Osteoblast (primary cell): ENCODE measurements at regions not wholly inside any gene's neighbourhood (a gene's known extent, or its start where the extent isn't known, plus 50 kb on each side); places are given as distances from the start of the nearest gene placed in this dataset.

Experiments used
- DNase-seq: peaks from one replicate; pipeline ENCODE4 v3.0.0; 2011; ENCODE audit warnings: low spot score, mixed read lengths; ENCODE audit not compliant: insufficient read length; ENCODE audit errors: missing footprints
- H2AFZ ChIP-seq: 2 replicates; pipeline ENCODE4 v1.6.0; 2011; ENCODE audit warnings: mild to moderate bottlenecking, low read length
- H3K27ac ChIP-seq: 2 replicates; pipeline ENCODE4 v1.5.1; 2011; ENCODE audit warnings: mild to moderate bottlenecking, low read depth, low read length, moderate library complexity
- H3K27me3 ChIP-seq: 2 replicates; pipeline ENCODE4 v1.6.0; 2012; ENCODE audit warnings: mild to moderate bottlenecking, control low read depth, inconsistent platforms, low read length, moderate library complexity; ENCODE audit not compliant: insufficient read depth
- H3K36me3 ChIP-seq: 2 replicates; pipeline ENCODE4 v1.5.1; 2011; ENCODE audit warnings: mild to moderate bottlenecking, low read length, control low read depth, moderate library complexity; ENCODE audit not compliant: insufficient read depth
- H3K4me1 ChIP-seq: 2 replicates; pipeline ENCODE4 v1.5.1; 2011; ENCODE audit warnings: mild to moderate bottlenecking, low read length, control low read depth, moderate library complexity; ENCODE audit not compliant: insufficient read depth
- H3K4me2 ChIP-seq: 2 replicates; pipeline ENCODE4 v1.6.0; 2011; ENCODE audit warnings: mild to moderate bottlenecking, low read length; ENCODE audit not compliant: insufficient read depth
- H3K4me3 ChIP-seq: fragments of 200-600 bp; sonication (generic); 3 replicates; pipeline ENCODE4 v1.5.1; 2012; ENCODE audit warnings: mild to moderate bottlenecking, low read length, inconsistent platforms; ENCODE audit not compliant: insufficient read depth
- H3K79me2 ChIP-seq: 2 replicates; pipeline ENCODE4 v1.6.0; 2012; ENCODE audit warnings: mild to moderate bottlenecking, low read length, control low read depth, inconsistent platforms; ENCODE audit not compliant: insufficient read depth
- H3K9me3 ChIP-seq: 2 replicates; pipeline ENCODE4 v1.5.1; 2011; ENCODE audit warnings: low read depth, low read length, control low read depth
- H4K20me1 ChIP-seq: 2 replicates; pipeline ENCODE4 v1.6.0; 2012; ENCODE audit warnings: mild to moderate bottlenecking, low read length, control low read depth; ENCODE audit not compliant: insufficient read depth
- CTCF ChIP-seq: IDR thresholded peaks from 2 replicates; pipeline ENCODE4 v1.5.1; 2011; ENCODE audit warnings: mild to moderate bottlenecking, low read depth, low read length, moderate library complexity; ENCODE audit errors: extremely low read depth

- Histone ChIP-seq H3K4me2 (no peak overlapping the region), H3K27ac (no peak overlapping the region), H4K20me1 (no peaks in the 10 kb centered on the region), H3K4me1 (no peaks in the 10 kb centered on the region), H3K27me3 (peaks cover 3% of the 10 kb centered on the region), H2AFZ (no peak overlapping the region), H3K4me3 (no peak overlapping the region), H3K79me2 (no peaks in the 10 kb centered on the region), H3K36me3 (no peaks in the 10 kb centered on the region), H3K9me3 (no peaks in the 10 kb centered on the region)
- DNase-seq: no peak
- TF ChIP-seq CTCF: no peak
Measured at GRCh38 chr22:19586922-19587684, 62.9 kb upstream of the CLDN5 start.

DNA sequence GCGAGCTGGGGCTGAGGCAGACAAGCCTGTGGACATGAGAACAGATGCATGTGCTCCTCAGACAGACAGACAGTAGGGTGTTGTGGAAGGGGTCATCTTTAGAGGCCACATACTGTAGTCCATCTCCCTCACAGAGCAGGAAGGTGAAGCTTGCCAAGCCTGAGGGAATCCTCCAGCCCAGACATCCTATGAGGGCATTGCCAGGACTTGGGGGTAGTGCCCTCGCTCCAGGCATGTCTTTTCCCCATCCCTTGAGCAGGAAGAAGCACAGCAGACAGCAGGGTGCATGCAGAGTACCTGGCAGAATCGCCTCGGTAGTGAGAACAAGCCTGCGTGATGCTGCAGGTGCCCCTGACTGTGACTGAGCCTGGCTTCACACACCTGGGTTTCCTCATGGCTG, 66.5 kb upstream of the CLDN5 start:
- no peaks in the 10 kb centered on the region for H3K4me1 ChIP-seq
- peaks cover 6% of the 10 kb centered on the region for H3K27me3 ChIP-seq
- DNase-seq: no peak
- H3K4me3 ChIP-seq: no peak overlapping the region
- no peaks in the 10 kb centered on the region for H4K20me1 ChIP-seq
- no peaks in the 10 kb centered on the region for H3K79me2 ChIP-seq
- H3K36me3 ChIP-seq: no peaks in the 10 kb centered on the region
- H3K4me2 ChIP-seq: no peak overlapping the region
- H3K9me3 ChIP-seq: no peaks in the 10 kb centered on the region
- H2AFZ ChIP-seq: no peak overlapping the region
- no peak for TF ChIP-seq CTCF
- no peak overlapping the region for H3K27ac ChIP-seq

DNA sequence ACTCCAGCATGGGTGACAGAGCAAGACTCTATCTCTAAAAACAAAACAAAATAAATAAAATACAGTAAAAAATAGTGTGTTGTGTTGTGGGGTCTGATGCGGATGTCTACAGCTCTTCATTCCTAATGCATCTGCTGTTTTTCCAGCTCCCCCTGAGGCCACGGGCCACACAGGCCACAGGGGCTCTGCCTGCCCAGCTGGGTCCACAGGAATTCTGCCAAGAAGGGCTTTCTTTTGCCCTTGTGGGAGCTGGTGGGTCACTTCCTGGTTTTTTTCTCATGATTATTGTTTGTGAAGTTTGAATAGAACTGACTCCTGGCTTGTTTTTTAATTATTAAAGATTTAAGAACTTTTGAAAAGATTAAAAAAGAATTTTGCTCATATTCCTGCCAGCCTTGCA, 67.4 kb upstream of the CLDN5 start:
- TF ChIP-seq CTCF: no peak
- Histone ChIP-seq H3K27ac (no peak overlapping the region), H3K27me3 (peaks cover 6% of the 10 kb centered on the region), H3K36me3 (no peaks in the 10 kb centered on the region), H3K79me2 (no peaks in the 10 kb centered on the region), H3K9me3 (no peaks in the 10 kb centered on the region), H3K4me3 (no peak overlapping the region), H3K4me2 (no peak overlapping the region), H3K4me1 (no peaks in the 10 kb centered on the region), H2AFZ (no peak overlapping the region), H4K20me1 (no peaks in the 10 kb centered on the region)
- no peak for DNase-seq

- Histone ChIP-seq H4K20me1 (no peaks in the 10 kb centered on the region), H3K4me3 (no peak overlapping the region), H3K9me3 (no peaks in the 10 kb centered on the region), H3K36me3 (no peaks in the 10 kb centered on the region), H3K27me3 (peaks cover 6% of the 10 kb centered on the region), H3K79me2 (no peaks in the 10 kb centered on the region), H3K4me2 (no peak overlapping the region), H3K27ac (no peak overlapping the region), H3K4me1 (no peaks in the 10 kb centered on the region), H2AFZ (no peak overlapping the region)
- no peak for TF ChIP-seq CTCF
- DNase-seq: no peak
Measured at GRCh38 chr22:19592464-19592863, 68.3 kb upstream of the CLDN5 start.
